ENCODE measurements at regions not wholly inside any gene's neighbourhood (a gene's known extent, or its start where the extent isn't known, plus 50 kb on each side); places are given as distances from the start of the nearest gene placed in this dataset.

DNA sequence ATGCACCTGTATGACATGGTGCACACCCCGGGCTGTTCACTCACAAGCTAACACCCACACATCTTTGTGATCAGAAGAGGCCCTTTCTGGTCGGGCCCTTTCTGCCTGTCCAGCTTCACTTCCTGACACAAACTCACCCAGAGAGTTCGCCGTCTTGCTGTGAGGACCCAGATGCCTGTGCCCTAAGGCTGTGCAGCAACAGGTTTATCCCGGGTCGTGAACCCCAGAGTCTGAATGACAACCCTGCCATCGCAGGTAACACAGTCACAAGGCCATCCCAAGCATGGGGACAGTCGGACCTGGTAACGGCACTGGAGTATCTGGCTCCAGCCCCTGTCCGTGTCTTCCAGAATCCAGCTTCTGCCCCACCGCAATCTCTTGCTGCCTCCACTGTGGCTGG is 235.1 kb downstream of the BUD13 start:
- Histone ChIP-seq H3K36me3 (ENCODE audit: control insufficient read depth, low read length) (no peaks in the 10 kb centered on the region), H3K4me2 (ENCODE audit: low read length) (no peak overlapping the region), H4K20me1 (ENCODE audit: control insufficient read depth, insufficient read depth, low read depth, low read length) (no peaks in the 10 kb centered on the region), H3K9me3 (ENCODE audit: control insufficient read depth, insufficient read depth, low read length) (no peaks in the 10 kb centered on the region), H3K79me2 (ENCODE audit: control insufficient read depth, low read length) (no peaks in the 10 kb centered on the region), H3K4me1 (ENCODE audit: control insufficient read depth, low read length) (no peaks in the 10 kb centered on the region), H3K27me3 (ENCODE audit: control insufficient read depth, low read length) (peaks cover 18% of the 10 kb centered on the region), H3K4me3 (ENCODE audit: low read length) (no peak overlapping the region), H3K9me2 (replicated peaks; ENCODE audit: control insufficient read depth, low read length) (no peaks in the 10 kb centered on the region), H3K27ac (ENCODE audit: low read depth, low read length) (no peak overlapping the region), H3F3A (ENCODE audit: control insufficient read depth, insufficient read depth) (no peaks in the 10 kb centered on the region)
- TF ChIP-seq, protein P1, sequence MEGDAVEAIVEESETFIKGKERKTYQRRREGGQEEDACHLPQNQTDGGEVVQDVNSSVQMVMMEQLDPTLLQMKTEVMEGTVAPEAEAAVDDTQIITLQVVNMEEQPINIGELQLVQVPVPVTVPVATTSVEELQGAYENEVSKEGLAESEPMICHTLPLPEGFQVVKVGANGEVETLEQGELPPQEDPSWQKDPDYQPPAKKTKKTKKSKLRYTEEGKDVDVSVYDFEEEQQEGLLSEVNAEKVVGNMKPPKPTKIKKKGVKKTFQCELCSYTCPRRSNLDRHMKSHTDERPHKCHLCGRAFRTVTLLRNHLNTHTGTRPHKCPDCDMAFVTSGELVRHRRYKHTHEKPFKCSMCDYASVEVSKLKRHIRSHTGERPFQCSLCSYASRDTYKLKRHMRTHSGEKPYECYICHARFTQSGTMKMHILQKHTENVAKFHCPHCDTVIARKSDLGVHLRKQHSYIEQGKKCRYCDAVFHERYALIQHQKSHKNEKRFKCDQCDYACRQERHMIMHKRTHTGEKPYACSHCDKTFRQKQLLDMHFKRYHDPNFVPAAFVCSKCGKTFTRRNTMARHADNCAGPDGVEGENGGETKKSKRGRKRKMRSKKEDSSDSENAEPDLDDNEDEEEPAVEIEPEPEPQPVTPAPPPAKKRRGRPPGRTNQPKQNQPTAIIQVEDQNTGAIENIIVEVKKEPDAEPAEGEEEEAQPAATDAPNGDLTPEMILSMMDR (IDR thresholded peaks at IDR 0.05; ENCODE audit: low read depth, low read length, poor library complexity, severe bottlenecking), result no peak
- no peak for TF ChIP-seq EZH2phosphoT487 (IDR thresholded peaks at IDR 0.05; ENCODE audit: borderline replicate concordance, low read length)

DNA sequence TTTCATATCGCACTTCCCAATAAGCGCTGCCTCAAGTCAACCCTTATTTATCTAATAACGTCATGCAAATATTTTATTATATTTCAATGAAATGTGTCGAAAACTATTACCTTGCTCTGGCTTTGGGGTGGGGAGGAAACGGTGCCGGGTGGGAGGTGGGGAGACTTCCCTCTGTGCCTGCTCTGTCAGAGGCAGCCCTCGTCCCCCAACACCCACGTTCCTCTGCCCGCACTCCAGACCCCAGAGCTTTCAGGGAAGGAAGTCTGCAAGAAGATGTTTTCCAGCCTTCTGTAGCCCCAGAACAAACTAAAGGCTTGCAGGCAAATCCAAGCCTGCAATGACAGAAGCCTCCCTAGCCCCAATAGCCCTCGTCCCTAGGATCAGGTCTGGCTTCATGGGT is 235.7 kb downstream of the BUD13 start:
- H3K9me2 ChIP-seq (replicated peaks; ENCODE audit: control insufficient read depth, low read length), result no peaks in the 10 kb centered on the region
- no peak overlapping the region for H3K27ac ChIP-seq (ENCODE audit: low read depth, low read length)
- H4K20me1 ChIP-seq (ENCODE audit: control insufficient read depth, insufficient read depth, low read depth, low read length), result no peaks in the 10 kb centered on the region
- no peaks in the 10 kb centered on the region for H3K36me3 ChIP-seq (ENCODE audit: control insufficient read depth, low read length)
- no peaks in the 10 kb centered on the region for H3K79me2 ChIP-seq (ENCODE audit: control insufficient read depth, low read length)
- no peak overlapping the region for H3K4me3 ChIP-seq (ENCODE audit: low read length)
- H3F3A ChIP-seq (ENCODE audit: control insufficient read depth, insufficient read depth), result no peaks in the 10 kb centered on the region
- H3K4me1 ChIP-seq (ENCODE audit: control insufficient read depth, low read length), result no peaks in the 10 kb centered on the region
- no peak overlapping the region for H3K4me2 ChIP-seq (ENCODE audit: low read length)
- no peaks in the 10 kb centered on the region for H3K9me3 ChIP-seq (ENCODE audit: control insufficient read depth, insufficient read depth, low read length)
- TF ChIP-seq EZH2phosphoT487 (IDR thresholded peaks at IDR 0.05; ENCODE audit: borderline replicate concordance, low read length), result no peak
- TF ChIP-seq, protein P1 (IDR thresholded peaks at IDR 0.05; ENCODE audit: low read depth, low read length, poor library complexity, severe bottlenecking), result no peak
- peaks cover 22% of the 10 kb centered on the region for H3K27me3 ChIP-seq (ENCODE audit: control insufficient read depth, low read length)

DNA sequence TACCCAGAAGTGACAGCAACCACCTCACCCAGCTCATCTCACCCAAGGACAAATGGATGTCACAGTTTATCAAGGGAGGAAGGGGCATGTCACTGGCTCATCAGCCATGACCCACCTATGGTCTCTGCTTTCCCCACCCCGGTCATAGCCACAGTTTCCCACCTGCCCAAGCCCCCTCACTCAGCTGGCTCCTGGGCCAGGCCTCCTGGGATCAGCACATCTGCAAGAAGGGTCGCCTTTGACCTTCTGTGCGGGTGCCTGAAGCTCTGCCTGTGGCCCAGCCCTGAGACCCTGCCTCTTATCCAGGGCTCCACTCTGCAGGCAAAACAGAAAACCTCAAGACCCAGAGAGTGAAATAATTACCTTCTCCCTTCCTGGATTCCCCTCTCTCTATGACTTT is 236.4 kb downstream of the BUD13 start:
- Histone ChIP-seq H3K4me1 (ENCODE audit: control insufficient read depth, low read length) (no peaks in the 10 kb centered on the region), H3K79me2 (ENCODE audit: control insufficient read depth, low read length) (no peaks in the 10 kb centered on the region), H3K36me3 (ENCODE audit: control insufficient read depth, low read length) (no peaks in the 10 kb centered on the region), H3K9me3 (ENCODE audit: control insufficient read depth, insufficient read depth, low read length) (no peaks in the 10 kb centered on the region), H3K27ac (ENCODE audit: low read depth, low read length) (no peak overlapping the region), H3K4me3 (ENCODE audit: low read length) (no peak overlapping the region), H3K9me2 (replicated peaks; ENCODE audit: control insufficient read depth, low read length) (no peaks in the 10 kb centered on the region), H3K4me2 (ENCODE audit: low read length) (no peak overlapping the region), H3F3A (ENCODE audit: control insufficient read depth, insufficient read depth) (no peaks in the 10 kb centered on the region), H4K20me1 (ENCODE audit: control insufficient read depth, insufficient read depth, low read depth, low read length) (no peaks in the 10 kb centered on the region), H3K27me3 (ENCODE audit: control insufficient read depth, low read length) (peaks cover 26% of the 10 kb centered on the region)
- TF ChIP-seq EZH2phosphoT487 (IDR thresholded peaks at IDR 0.05; ENCODE audit: borderline replicate concordance, low read length), result no peak
- TF ChIP-seq, protein P1 (IDR thresholded peaks at IDR 0.05; ENCODE audit: low read depth, low read length, poor library complexity, severe bottlenecking), result no peak

DNA sequence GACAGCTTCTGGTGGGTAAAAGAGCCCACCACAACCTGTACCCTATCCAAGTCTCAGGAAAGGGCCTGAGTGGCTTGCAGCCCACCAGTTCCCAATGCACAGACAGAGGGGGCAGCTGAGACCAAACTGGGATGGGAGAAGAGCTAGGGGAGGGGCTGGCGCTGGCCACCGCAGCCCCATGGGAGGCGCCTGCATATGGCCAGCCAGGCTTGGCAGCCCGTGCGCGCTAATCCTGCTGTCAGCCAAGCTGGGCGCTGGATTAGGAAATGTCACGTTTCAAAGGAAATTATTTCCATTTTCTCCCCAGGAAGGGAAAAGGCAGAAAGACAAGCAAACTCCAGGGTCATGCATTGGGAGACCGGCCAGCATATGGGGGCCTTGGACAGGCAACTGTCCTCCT is 236.8 kb downstream of the BUD13 start:
- Histone ChIP-seq H3F3A (ENCODE audit: control insufficient read depth, insufficient read depth) (no peaks in the 10 kb centered on the region), H3K4me1 (ENCODE audit: control insufficient read depth, low read length) (no peaks in the 10 kb centered on the region), H4K20me1 (ENCODE audit: control insufficient read depth, insufficient read depth, low read depth, low read length) (no peaks in the 10 kb centered on the region), H3K9me3 (ENCODE audit: control insufficient read depth, insufficient read depth, low read length) (no peaks in the 10 kb centered on the region), H3K4me2 (ENCODE audit: low read length) (no peak overlapping the region), H3K9me2 (replicated peaks; ENCODE audit: control insufficient read depth, low read length) (no peaks in the 10 kb centered on the region), H3K36me3 (ENCODE audit: control insufficient read depth, low read length) (no peaks in the 10 kb centered on the region), H3K79me2 (ENCODE audit: control insufficient read depth, low read length) (no peaks in the 10 kb centered on the region), H3K27ac (ENCODE audit: low read depth, low read length) (no peak overlapping the region), H3K4me3 (ENCODE audit: low read length) (no peak overlapping the region), H3K27me3 (ENCODE audit: control insufficient read depth, low read length) (peaks cover 26% of the 10 kb centered on the region)
- TF ChIP-seq, protein P1 (IDR thresholded peaks at IDR 0.05; ENCODE audit: low read depth, low read length, poor library complexity, severe bottlenecking), result no peak
- TF ChIP-seq EZH2phosphoT487 (IDR thresholded peaks at IDR 0.05; ENCODE audit: borderline replicate concordance, low read length), result no peak

Data from DOHH2 (cell line).